ENCODE measurements at regions not wholly inside any gene's neighbourhood (a gene's known extent, or its start where the extent isn't known, plus 50 kb on each side); places are given as distances from the start of the nearest gene placed in this dataset.

DNA sequence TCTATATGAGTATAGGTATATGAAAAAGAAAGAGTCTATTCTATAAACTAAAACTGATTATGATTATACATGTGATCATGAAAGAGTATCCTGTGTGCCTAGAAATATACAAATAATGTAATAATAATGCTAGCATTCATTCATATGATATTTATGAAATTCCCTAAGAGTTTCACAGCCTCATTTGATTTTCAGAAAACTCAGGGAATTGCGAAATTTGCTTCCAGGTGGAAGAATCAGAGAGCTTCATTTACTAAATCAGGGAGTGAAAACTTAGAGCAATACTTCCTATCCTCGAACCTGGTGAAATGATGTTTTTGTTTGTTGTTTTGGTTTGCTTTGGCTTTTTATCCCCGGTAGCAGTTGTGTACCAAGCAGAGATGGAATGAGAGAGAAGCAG, 1105.7 kb upstream of the SLIT2 start:
- no peaks in the 10 kb centered on the region for H3K36me3 Mint-ChIP-seq (ENCODE audit: low read depth)
- DNase-seq (ENCODE audit: low read depth, low spot score), result no peak
- TF ChIP-seq, protein P1, sequence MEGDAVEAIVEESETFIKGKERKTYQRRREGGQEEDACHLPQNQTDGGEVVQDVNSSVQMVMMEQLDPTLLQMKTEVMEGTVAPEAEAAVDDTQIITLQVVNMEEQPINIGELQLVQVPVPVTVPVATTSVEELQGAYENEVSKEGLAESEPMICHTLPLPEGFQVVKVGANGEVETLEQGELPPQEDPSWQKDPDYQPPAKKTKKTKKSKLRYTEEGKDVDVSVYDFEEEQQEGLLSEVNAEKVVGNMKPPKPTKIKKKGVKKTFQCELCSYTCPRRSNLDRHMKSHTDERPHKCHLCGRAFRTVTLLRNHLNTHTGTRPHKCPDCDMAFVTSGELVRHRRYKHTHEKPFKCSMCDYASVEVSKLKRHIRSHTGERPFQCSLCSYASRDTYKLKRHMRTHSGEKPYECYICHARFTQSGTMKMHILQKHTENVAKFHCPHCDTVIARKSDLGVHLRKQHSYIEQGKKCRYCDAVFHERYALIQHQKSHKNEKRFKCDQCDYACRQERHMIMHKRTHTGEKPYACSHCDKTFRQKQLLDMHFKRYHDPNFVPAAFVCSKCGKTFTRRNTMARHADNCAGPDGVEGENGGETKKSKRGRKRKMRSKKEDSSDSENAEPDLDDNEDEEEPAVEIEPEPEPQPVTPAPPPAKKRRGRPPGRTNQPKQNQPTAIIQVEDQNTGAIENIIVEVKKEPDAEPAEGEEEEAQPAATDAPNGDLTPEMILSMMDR (conservative IDR thresholded peaks at IDR 0.05), result no peak
- H3K27me3 Mint-ChIP-seq (ENCODE audit: low read depth), result no peaks in the 10 kb centered on the region
- H3K9me3 Mint-ChIP-seq, result no peaks in the 10 kb centered on the region
- H3K27ac Mint-ChIP-seq (ENCODE audit: unreplicated experiment), result no peak overlapping the region
- no peaks in the 10 kb centered on the region for H3K4me1 Mint-ChIP-seq
- H3K4me3 Mint-ChIP-seq, result no peak overlapping the region

DNA sequence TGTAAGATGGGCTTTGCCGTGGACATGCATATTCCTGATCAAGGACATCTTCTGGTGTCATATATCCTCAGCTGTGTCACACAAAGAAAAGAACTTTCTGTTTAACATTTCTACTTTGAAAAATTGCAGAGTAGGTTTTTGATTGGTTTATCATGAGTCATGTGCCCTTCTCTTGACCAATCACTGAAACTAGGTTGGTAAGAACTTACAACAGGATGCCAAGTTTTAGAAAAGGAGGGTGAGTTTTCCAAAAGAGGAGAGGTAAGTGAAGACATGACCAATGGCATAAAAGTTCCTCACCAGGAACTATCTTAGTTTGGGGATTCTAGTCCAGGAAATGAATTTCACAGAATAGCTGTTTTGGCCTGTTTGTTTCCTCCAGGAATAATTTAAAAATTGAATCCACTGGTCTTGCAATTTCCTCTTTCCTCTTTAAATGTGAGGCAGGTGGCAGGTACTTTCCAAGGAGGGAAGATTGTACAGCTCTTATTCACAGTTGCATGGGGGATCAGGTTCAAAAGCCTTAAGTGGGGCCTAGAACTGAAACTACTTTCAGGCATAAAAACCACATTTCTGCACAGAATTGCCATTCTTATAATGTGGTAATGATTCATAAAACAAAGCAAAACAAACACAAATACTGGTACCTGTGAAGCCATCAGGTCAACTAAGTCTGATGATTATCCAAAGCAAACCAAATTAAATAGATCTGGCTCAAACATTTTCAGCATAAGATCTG, 1114.5 kb upstream of the LCORL start:
- Mint-ChIP-seq H3K4me3 (no peak overlapping the region), H3K36me3 (ENCODE audit: low read depth) (no peaks in the 10 kb centered on the region), H3K9me3 (peaks cover 6% of the 10 kb centered on the region), H3K27me3 (ENCODE audit: low read depth) (no peaks in the 10 kb centered on the region), H3K27ac (ENCODE audit: unreplicated experiment) (no peak overlapping the region), H3K4me1 (peaks cover 12% of the 10 kb centered on the region)
- TF ChIP-seq, protein P1 (conservative IDR thresholded peaks at IDR 0.05), result no peak
- DNase-seq (ENCODE audit: low read depth, low spot score), result no peak

DNA sequence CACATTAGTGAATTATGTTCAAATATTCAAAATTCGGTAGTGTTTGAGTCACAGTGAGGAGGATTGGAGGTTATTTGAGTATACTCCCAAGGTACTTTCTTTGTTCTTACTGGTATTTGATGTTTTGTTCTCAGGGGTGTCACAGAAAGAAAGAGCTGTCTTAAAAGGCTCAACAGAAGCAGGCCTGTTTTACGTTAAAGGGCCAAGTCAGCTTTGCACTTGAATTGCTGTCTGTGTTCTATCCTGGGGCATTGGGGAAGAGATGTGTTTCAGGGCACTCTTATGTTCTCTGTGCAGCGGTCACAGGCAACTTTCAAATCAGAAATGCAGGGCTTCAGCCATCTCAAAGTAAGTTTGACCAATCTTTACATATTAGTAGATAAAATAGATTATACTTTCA, 1113.1 kb upstream of the LCORL start:
- no peak for DNase-seq (ENCODE audit: low read depth, low spot score)
- H3K4me1 Mint-ChIP-seq, result peaks cover 12% of the 10 kb centered on the region
- no peak overlapping the region for H3K4me3 Mint-ChIP-seq
- no peaks in the 10 kb centered on the region for H3K27me3 Mint-ChIP-seq (ENCODE audit: low read depth)
- H3K9me3 Mint-ChIP-seq, result no peaks in the 10 kb centered on the region
- TF ChIP-seq, protein P1 (conservative IDR thresholded peaks at IDR 0.05), result no peak
- no peak overlapping the region for H3K27ac Mint-ChIP-seq (ENCODE audit: unreplicated experiment)
- no peaks in the 10 kb centered on the region for H3K36me3 Mint-ChIP-seq (ENCODE audit: low read depth)

DNA sequence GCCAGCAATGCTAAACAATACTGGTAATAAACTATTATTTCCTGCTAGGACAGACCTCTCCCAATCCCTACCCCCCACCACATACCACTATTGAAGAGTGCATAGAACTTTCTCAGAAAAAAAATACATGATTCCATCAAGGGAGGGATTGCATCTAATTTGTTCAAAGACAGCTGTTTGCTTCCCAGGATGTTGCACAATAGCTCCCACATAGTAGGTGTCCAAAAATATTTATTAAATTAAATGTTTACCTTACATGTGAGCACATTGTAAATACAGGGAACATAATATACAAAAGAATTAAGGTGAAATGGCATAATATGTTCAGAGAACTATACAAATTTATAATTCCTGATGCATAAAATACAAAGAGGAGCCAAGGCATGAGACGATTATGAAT, 1111.8 kb upstream of the LCORL start:
- H3K27me3 Mint-ChIP-seq (ENCODE audit: low read depth), result no peaks in the 10 kb centered on the region
- no peak overlapping the region for H3K27ac Mint-ChIP-seq (ENCODE audit: unreplicated experiment)
- H3K4me3 Mint-ChIP-seq, result no peak overlapping the region
- no peak for DNase-seq (ENCODE audit: low read depth, low spot score)
- no peaks in the 10 kb centered on the region for H3K9me3 Mint-ChIP-seq
- TF ChIP-seq, protein P1 (conservative IDR thresholded peaks at IDR 0.05), result no peak
- H3K36me3 Mint-ChIP-seq (ENCODE audit: low read depth), result no peaks in the 10 kb centered on the region
- H3K4me1 Mint-ChIP-seq, result peaks cover 12% of the 10 kb centered on the region

DNA sequence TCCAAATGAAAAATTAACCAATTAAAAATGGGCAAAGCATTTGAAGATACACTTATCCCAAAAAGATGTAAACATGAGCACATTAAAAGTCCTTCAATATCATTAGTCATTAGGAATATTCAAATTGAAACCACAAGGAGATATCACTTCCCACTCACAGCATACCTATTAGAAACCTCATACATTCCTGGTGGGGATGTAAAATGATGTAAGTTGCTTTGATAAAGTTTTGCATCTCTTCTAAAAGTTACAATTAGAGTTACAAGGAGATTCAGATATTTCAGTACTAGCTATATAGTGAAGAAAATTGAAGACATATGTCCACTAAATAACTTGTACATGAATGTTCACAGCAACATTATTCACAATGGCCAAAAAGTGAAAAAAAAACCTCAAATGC, 1109.3 kb upstream of the LCORL start:
- Mint-ChIP-seq H3K36me3 (ENCODE audit: low read depth) (no peaks in the 10 kb centered on the region), H3K4me1 (peaks cover 12% of the 10 kb centered on the region), H3K4me3 (no peak overlapping the region), H3K9me3 (peaks cover 4% of the 10 kb centered on the region), H3K27ac (ENCODE audit: unreplicated experiment) (no peak overlapping the region), H3K27me3 (ENCODE audit: low read depth) (no peaks in the 10 kb centered on the region)
- no peak for DNase-seq (ENCODE audit: low read depth, low spot score)
- TF ChIP-seq, protein P1 (conservative IDR thresholded peaks at IDR 0.05), result no peak
